ENCODE measurements at regions not wholly inside any gene's neighbourhood (a gene's known extent, or its start where the extent isn't known, plus 50 kb on each side); places are given as distances from the start of the nearest gene placed in this dataset.

DNA sequence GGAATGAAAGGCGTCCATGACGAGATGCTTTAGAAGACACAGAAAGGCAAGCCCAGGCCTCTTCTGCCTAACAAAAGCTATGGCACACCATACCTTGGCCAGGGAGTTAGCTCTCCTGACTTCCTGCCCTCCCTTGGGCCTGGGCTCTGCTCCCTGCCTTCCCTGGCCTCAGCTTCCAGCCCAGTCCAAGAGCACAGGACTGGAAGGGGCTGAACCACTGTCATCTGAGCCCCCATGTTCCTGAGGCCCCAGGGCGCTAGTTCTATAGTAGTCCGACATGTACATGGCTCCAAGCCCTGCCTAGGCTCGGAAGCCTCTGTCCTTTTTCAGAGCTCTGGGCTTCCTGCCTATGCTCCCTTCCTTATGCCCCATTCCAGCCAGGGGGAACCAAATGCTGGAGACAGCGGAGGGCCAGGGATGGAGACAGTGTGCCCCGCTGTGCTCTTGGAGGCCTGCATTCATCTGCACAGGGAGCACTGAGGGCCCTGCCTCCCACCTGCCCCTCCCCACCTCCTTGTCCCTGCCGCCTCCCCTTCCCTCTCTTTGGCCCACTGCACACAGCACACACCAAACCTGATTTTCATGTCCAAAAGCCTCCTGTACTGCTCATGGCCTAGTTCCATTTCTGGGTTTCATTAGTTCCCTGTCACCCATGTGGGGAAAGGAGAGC is 240.1 kb downstream of the RHOU start:
- FAIRE-seq (no peak), DNase-seq (ENCODE audit: low read depth) (no peak)
- Histone ChIP-seq H3K27me3 (ENCODE audit: control insufficient read depth, insufficient read depth, low read length) (peaks cover 4% of the 10 kb centered on the region), H3K4me3 (ENCODE audit: low read depth, low read length) (no peak overlapping the region), H3K36me3 (ENCODE audit: control insufficient read depth, insufficient read depth, low read length) (no peaks in the 10 kb centered on the region)
- TF ChIP-seq, protein P1, sequence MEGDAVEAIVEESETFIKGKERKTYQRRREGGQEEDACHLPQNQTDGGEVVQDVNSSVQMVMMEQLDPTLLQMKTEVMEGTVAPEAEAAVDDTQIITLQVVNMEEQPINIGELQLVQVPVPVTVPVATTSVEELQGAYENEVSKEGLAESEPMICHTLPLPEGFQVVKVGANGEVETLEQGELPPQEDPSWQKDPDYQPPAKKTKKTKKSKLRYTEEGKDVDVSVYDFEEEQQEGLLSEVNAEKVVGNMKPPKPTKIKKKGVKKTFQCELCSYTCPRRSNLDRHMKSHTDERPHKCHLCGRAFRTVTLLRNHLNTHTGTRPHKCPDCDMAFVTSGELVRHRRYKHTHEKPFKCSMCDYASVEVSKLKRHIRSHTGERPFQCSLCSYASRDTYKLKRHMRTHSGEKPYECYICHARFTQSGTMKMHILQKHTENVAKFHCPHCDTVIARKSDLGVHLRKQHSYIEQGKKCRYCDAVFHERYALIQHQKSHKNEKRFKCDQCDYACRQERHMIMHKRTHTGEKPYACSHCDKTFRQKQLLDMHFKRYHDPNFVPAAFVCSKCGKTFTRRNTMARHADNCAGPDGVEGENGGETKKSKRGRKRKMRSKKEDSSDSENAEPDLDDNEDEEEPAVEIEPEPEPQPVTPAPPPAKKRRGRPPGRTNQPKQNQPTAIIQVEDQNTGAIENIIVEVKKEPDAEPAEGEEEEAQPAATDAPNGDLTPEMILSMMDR (IDR thresholded peaks at IDR 0.05; ENCODE audit: insufficient read depth, low read length, severe bottlenecking): no peak

DNA sequence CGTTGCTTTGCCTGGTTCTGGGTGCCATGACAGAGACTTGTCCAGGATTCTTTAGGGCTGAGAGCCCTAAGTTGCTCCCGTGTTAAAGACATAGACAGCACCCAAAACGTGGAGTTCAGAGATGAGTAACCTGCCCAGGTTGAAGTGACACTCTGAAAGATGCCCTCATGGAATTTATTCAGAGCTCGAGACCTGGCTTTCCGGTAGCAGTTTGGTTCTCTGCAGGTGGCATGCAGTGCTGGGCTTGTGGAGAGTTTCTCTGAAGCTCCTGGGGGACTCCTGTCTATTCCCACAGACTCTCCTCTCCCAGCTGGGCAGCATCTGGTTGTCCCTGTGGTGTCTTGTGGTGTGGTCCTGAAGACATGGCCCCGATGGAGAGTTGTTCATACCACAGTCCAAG is 241.0 kb downstream of the RHOU start:
- Histone ChIP-seq H3K27me3 (ENCODE audit: control insufficient read depth, insufficient read depth, low read length) (peaks cover 4% of the 10 kb centered on the region), H3K36me3 (ENCODE audit: control insufficient read depth, insufficient read depth, low read length) (no peaks in the 10 kb centered on the region), H3K4me3 (ENCODE audit: low read depth, low read length) (no peak overlapping the region)
- TF ChIP-seq, protein P1 (IDR thresholded peaks at IDR 0.05; ENCODE audit: insufficient read depth, low read length, severe bottlenecking): no peak
- FAIRE-seq (no peak), DNase-seq (ENCODE audit: low read depth) (no peak)

DNA sequence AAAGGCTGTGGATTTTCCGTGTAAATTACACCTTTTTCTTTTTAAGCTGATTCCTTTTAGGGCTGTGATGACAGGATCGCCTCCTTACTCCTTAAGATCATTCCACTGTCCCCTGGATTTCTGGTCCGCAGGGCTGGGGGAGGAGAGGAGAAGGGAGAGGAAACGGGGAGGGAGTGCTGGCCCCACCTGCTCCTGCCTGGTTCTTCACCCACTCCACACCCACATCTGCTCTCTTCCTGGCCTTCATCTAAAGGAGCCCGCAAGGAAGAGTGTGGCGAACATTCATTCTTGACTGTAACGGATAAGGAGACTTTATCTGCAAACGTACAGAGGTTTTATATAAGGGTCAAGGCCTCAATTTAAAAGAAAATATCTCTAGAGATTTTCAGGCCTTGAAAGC is 242.0 kb downstream of the RHOU start:
- TF ChIP-seq, protein P1 (IDR thresholded peaks at IDR 0.05; ENCODE audit: insufficient read depth, low read length, severe bottlenecking): no peak
- H3K4me3 ChIP-seq (ENCODE audit: low read depth, low read length): no peak overlapping the region
- peaks cover 4% of the 10 kb centered on the region for H3K27me3 ChIP-seq (ENCODE audit: control insufficient read depth, insufficient read depth, low read length)
- H3K36me3 ChIP-seq (ENCODE audit: control insufficient read depth, insufficient read depth, low read length): no peaks in the 10 kb centered on the region
- FAIRE-seq (no peak), DNase-seq (ENCODE audit: low read depth) (no peak)

DNA sequence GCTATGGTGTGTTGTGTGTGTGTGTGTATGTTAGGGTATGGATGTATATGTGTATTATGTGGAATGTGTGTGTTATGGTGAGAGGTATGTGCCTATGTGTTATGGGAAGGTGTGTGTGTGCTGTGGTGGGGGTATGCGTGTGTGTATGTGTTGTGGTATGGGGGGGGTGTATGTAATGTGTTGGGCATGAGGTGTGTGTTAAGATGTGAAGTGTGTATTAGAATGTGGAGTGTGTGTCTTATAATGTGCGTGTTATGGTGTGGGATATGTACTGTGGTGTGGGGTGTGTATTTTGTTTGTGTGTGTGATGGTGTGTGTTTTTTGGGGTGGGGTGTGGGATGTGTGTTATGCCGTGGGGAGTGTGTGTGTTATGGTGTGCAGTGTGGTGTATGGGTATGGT is 242.5 kb downstream of the RHOU start:
- TF ChIP-seq, protein P1 (IDR thresholded peaks at IDR 0.05; ENCODE audit: insufficient read depth, low read length, severe bottlenecking): no peak
- no peaks in the 10 kb centered on the region for H3K36me3 ChIP-seq (ENCODE audit: control insufficient read depth, insufficient read depth, low read length)
- no peak for FAIRE-seq
- no peak for DNase-seq (ENCODE audit: low read depth)
- H3K27me3 ChIP-seq (ENCODE audit: control insufficient read depth, insufficient read depth, low read length): peaks cover 4% of the 10 kb centered on the region
- H3K4me3 ChIP-seq (ENCODE audit: low read depth, low read length): no peak overlapping the region

DNA sequence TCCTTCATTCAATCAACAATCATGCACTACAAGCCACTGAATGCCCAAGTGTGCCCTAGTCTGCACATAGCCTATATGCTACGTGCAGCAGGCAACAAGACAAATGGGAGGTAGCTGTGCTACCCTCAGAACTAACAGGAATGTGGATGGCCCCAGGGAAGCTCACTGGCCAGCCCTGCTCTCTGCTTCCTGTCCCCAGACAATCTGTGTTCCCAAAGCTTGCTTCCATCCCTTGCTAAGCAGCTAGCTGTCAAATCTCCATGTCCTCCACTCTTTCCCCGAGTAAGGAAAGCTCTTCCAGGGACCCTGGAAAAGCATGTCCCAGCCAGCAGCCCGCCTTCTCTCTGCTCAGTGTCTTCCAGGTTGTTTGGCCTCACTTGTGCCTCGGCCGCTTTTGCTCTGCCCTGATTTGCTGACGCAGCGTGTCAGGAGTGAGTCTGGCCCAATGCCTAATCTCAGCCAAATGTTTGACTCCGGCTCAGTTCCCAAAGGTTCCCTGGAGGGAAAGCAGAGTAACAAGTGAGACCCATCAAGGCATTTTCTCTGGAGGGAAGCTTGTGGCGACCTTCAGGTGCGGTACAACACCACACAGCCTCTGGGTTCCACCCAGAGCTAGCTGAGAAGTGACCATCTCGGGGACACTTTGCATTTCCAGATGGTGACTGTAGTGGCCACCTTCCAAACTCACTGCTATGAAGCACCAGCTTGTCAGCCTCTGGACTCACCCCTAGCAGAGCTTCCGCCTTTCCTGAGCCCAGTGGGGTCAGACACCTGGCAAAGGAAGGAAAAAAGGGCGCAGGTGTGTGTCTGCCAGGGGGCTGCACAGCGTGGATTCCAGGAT is 243.4 kb downstream of the RHOU start:
- no peak overlapping the region for H3K4me3 ChIP-seq (ENCODE audit: low read depth, low read length)
- H3K27me3 ChIP-seq (ENCODE audit: control insufficient read depth, insufficient read depth, low read length): peaks cover 4% of the 10 kb centered on the region
- no peaks in the 10 kb centered on the region for H3K36me3 ChIP-seq (ENCODE audit: control insufficient read depth, insufficient read depth, low read length)
- FAIRE-seq: no peak
- TF ChIP-seq, protein P1 (IDR thresholded peaks at IDR 0.05; ENCODE audit: insufficient read depth, low read length, severe bottlenecking): no peak
- no peak for DNase-seq (ENCODE audit: low read depth)

Measured in bronchial epithelial cell (primary cell).